H7 (cell line): ENCODE measurements at regions not wholly inside any gene's neighbourhood (a gene's known extent, or its start where the extent isn't known, plus 50 kb on each side); places are given as distances from the start of the nearest gene placed in this dataset.
"Not testable (repeated sequence)": the region's sequence is repeated elsewhere in the genome, so short reads cannot be mapped to it uniquely, and the experiment has no call there.

ENCODE experiments used
- DNase-seq: peaks from one replicate; pipeline ENCODE4 v3.0.0; 2012
- H3K27me3 ChIP-seq: 2 replicates; pipeline ENCODE4 v1.6.0; 2011; ENCODE audit warnings: mild to moderate bottlenecking, low read length; ENCODE audit not compliant: control insufficient read depth, insufficient read depth
- H3K36me3 ChIP-seq: replicated peaks from 2 replicates; pipeline ENCODE4 v1.5.1; 2011; ENCODE audit warnings: low read length; ENCODE audit not compliant: control insufficient read depth, insufficient read depth
- H3K4me3 ChIP-seq: 2 replicates; pipeline ENCODE4 v1.5.1; 2011; ENCODE audit warnings: low read depth, mild to moderate bottlenecking, control low read depth, low read length, moderate library complexity; ENCODE audit not compliant: insufficient read depth

DNA sequence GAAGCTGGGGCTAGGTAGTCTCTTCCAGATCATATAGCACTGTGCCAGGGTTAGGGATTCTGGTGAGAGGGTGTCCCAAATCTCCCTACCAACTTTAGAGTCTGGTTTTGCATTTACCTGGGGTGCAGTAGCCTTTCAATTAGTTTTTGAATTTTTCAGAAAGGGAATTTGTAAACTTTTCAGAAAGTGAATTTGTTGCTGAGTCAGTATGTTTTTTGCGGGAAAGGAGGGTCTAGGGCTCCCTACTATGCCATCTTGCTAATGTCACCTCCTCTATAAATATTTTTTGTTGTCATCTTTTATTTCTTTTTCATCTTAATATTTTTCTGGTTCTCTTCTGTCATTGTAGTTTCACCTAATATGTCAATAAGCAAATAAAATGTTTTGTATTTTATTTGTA is 95.8 kb upstream of the FAM98A start:
- no peak for DNase-seq
- H3K27me3 ChIP-seq: no peaks in the 10 kb centered on the region
- no peaks in the 10 kb centered on the region for H3K36me3 ChIP-seq
- no peak overlapping the region for H3K4me3 ChIP-seq

GRCh38 chr2:33690686-33691085 is 91.6 kb upstream of the FAM98A start:
- H3K4me3 ChIP-seq, DNase-seq, H3K27me3 ChIP-seq, H3K36me3 ChIP-seq: not testable (repeated sequence)

- DNase-seq: no peak
- Histone ChIP-seq H3K27me3 (no peaks in the 10 kb centered on the region), H3K4me3 (no peak overlapping the region), H3K36me3 (no peaks in the 10 kb centered on the region)
Observed at GRCh38 chr2:33681364-33681757, 82.3 kb upstream of the FAM98A start.

DNA sequence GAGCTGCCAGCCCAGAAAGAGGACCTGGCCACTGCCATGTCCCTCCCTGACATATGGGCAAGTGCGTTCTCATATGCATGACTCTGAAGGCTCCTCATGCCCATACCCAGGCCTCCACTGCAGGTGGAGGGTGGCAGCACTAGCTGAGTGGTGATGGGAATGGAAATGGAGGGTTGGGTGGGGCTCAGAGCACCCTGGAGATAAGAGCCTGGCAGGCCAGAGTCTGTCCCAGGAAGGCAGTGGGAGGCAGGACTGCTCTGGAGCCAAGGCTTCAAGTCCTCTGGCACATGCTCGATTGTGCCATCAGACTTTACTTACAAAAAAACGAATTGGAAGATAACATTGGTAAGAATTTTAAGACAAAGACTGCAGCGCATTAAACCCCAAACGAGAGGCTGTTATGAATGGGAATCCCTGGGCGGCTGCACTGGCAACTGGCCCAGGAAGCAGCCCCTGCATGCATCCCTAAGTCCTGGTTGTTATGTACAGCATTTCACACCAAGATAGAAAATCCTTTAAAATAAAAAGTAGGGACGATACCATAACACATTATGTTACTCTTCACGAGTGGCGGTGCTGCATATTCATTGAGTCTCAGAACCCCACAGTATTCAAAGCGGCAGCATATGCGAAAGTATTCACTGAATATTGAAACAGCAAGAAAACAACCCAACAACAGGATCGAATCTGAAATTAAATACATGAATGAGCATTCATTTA is 81.7 kb upstream of the FAM98A start:
- Histone ChIP-seq H3K36me3 (no peaks in the 10 kb centered on the region), H3K27me3 (no peaks in the 10 kb centered on the region), H3K4me3 (no peak overlapping the region)
- no peak for DNase-seq

GRCh38 chr2:33678436-33678835 is 79.3 kb upstream of the FAM98A start:
- Histone ChIP-seq H3K36me3 (no peaks in the 10 kb centered on the region), H3K27me3 (no peaks in the 10 kb centered on the region), H3K4me3 (no peak overlapping the region)
- peak; percentile 26 for DNase-seq

GRCh38 chr2:33673937-33674336 is 74.8 kb upstream of the FAM98A start:
- Histone ChIP-seq H3K4me3 (no peak overlapping the region), H3K36me3 (no peaks in the 10 kb centered on the region), H3K27me3 (no peaks in the 10 kb centered on the region)
- DNase-seq: no peak

DNA sequence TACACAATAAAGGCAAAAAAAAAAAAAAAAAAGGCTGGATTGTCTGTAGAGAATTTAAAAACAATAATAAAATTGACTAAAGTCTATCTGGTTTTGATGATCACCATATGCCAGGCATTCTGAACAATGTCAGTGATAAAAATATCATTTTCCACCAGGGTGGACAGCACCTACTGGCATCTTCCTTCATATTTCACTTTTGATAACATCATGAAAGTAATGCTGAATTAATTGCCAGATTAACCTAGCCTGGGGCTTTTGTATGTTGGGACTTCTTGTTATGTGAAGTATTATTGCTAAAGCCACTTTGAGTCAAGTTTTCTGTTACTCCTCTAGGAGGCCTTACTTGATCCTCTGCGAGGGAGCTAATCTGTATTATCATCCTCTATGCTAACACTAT is 73.8 kb upstream of the FAM98A start:
- Histone ChIP-seq H3K27me3 (no peaks in the 10 kb centered on the region), H3K4me3 (no peak overlapping the region), H3K36me3 (no peaks in the 10 kb centered on the region)
- no peak for DNase-seq

GRCh38 chr2:33672389-33672788 is 73.3 kb upstream of the FAM98A start:
- no peak for DNase-seq
- H3K4me3 ChIP-seq: no peak overlapping the region
- H3K36me3 ChIP-seq: no peaks in the 10 kb centered on the region
- H3K27me3 ChIP-seq: no peaks in the 10 kb centered on the region

GRCh38 chr2:33671198-33671597 is 72.1 kb upstream of the FAM98A start:
- Histone ChIP-seq H3K4me3 (no peak overlapping the region), H3K27me3 (no peaks in the 10 kb centered on the region), H3K36me3 (no peaks in the 10 kb centered on the region)
- DNase-seq: no peak

GRCh38 chr2:33670392-33670937 is 71.4 kb upstream of the FAM98A start:
- no peak overlapping the region for H3K4me3 ChIP-seq
- no peaks in the 10 kb centered on the region for H3K27me3 ChIP-seq
- no peaks in the 10 kb centered on the region; the same call in 1 of the 2 replicates for H3K36me3 ChIP-seq
- DNase-seq: peak; percentile 60

GRCh38 chr2:33666879-33667278 is 67.8 kb upstream of the FAM98A start:
- Histone ChIP-seq H3K27me3 (no peaks in the 10 kb centered on the region), H3K36me3 (no peaks in the 10 kb centered on the region; the same call in 1 of the 2 replicates), H3K4me3 (no peak overlapping the region)
- DNase-seq: no peak

GRCh38 chr2:33665039-33665438 is 65.9 kb upstream of the FAM98A start:
- Histone ChIP-seq H3K36me3 (no peaks in the 10 kb centered on the region; the same call in 1 of the 2 replicates), H3K27me3 (no peaks in the 10 kb centered on the region), H3K4me3 (no peak overlapping the region)
- DNase-seq: no peak

- Histone ChIP-seq H3K27me3 (no peaks in the 10 kb centered on the region), H3K36me3 (no peaks in the 10 kb centered on the region; the same call in 1 of the 2 replicates), H3K4me3 (no peak overlapping the region)
- DNase-seq: no peak
Observed at GRCh38 chr2:33660416-33661123, 61.5 kb upstream of the FAM98A start.

DNA sequence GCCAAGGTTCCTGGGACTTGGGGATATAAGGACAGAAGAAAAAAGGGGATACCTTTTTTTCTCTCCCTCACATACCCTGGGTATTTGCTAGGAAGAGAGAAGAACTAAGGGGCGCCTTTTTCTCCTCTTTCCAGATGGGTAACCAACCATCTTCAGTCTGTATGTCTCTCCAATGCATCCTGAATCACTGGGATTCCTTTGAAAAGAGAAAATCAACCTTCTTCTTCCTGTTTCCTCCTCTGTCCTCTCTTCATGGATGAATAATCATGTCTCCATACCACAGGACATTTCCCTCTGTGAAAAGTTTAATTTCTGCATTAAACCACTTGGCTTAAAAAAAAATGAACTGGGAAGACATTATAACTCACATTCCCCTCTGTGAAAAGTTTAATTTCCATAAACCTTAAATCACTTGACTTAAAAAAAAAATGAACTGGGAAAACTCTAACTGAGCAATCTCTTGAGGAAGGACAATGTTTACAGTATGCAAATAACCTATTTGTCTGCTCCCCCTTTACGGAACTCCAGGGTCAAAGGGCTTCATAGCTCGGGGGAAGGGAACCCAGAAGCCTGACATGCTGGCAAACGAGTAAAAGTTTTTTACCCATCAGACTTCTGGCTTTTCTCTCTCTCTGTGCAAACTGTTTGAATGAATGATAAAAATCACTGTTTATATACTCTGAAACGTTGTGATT is 56.7 kb upstream of the FAM98A start:
- no peak for DNase-seq

GRCh38 chr2:33652830-33653229 is 53.7 kb upstream of the FAM98A start:
- Histone ChIP-seq H3K4me3 (no peak overlapping the region), H3K36me3 (no peaks in the 10 kb centered on the region), H3K27me3 (no peaks in the 10 kb centered on the region)
- no peak for DNase-seq

More for the DNA sequence above, 56.7 kb upstream of the FAM98A start:
- Histone ChIP-seq H3K36me3 (no peaks in the 10 kb centered on the region), H3K27me3 (no peaks in the 10 kb centered on the region), H3K4me3 (no peak overlapping the region)
